ENCODE measurements at regions not wholly inside any gene's neighbourhood (a gene's known extent, or its start where the extent isn't known, plus 50 kb on each side); places are given as distances from the start of the nearest gene placed in this dataset.
"Not testable (repeated sequence)": the region's sequence is repeated elsewhere in the genome, so short reads cannot be mapped to it uniquely, and the experiment has no call there.

DNA sequence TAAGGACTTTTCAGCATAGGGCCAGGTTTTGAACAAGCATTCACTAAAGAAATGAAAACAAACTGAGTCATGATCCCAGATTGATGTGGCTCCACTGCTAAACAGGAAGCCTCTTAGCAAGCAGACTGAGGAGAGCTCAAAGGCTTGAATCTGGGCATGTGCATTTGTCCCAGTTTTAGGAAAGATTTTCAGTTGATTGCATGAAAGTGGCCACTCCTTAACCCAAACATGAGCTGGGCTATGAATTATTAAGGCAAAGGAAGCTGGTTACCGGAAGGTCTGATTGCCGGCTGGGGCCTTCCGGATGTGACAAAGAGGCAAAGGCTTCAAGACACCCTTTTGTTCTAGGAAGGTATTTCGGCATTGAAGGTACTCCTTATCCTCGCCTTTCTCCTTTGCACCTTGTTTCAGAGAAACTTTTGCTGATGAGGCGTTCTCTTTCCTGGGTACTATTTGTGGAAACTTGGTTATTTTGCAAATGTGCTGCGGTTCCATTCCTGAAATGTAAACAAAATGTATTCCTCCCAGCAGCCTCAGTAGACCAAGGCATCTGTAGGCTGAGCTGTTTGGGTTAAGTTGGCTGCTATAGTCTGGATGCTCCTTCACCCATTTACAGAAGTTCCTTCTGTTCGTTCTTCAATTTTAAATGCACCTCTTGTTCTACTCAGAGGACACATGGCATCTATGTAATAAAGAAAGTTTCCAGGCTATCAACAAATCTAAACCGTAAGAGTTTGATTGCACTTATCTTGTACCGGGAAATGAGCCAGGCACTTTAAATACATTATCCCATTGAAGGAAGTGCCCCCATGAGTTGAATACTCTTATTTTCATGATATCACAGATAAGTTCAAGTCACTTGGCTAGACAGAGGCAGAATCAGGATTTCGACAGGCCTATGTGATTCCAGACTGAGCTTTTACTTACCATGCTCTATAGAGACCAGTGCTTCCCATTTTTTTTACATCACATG, 115.6 kb upstream of the METAP2 start:
- DNase-seq: no peak
- H3K4me3 ChIP-seq (ENCODE audit: low read length): no peak overlapping the region
- no peaks in the 10 kb centered on the region for H3K9me3 ChIP-seq (replicated peaks; ENCODE audit: control insufficient read depth, low read depth, low read length)
- WGBS (ENCODE audit: insufficient coverage): 90% methylated on average over 6 of the region's 11 CpGs
- no peaks in the 10 kb centered on the region for H3K27me3 ChIP-seq (ENCODE audit: control insufficient read depth, insufficient read depth, low read length)
- H3K4me1 ChIP-seq (ENCODE audit: control insufficient read depth, insufficient read depth, low read length): no peaks in the 10 kb centered on the region
- H3K27ac ChIP-seq (ENCODE audit: low read length): no peak overlapping the region
- H3K36me3 ChIP-seq (ENCODE audit: control insufficient read depth, insufficient read depth, low read length): no peaks in the 10 kb centered on the region

DNA sequence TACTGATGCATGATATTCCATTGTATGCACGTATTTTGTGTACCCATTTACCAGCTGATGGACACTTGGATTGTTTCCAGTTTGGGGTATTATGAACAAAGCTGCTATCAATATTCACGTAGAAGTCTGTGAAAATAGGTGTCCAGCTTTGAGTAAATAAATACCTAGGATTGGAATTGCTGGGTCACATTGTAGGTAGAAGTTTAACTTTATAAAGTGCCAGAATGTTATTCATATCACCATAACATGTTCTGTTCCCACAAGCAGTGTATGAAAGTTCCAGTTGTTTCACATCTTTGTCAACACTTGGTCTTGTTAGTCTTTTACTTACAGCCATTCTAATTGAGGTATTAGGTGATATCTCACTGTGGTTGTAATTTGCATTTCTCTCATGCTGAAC, 108.0 kb upstream of the METAP2 start:
- WGBS (ENCODE audit: insufficient coverage): 67% methylated on average over 1 of the region's 2 CpGs

DNA sequence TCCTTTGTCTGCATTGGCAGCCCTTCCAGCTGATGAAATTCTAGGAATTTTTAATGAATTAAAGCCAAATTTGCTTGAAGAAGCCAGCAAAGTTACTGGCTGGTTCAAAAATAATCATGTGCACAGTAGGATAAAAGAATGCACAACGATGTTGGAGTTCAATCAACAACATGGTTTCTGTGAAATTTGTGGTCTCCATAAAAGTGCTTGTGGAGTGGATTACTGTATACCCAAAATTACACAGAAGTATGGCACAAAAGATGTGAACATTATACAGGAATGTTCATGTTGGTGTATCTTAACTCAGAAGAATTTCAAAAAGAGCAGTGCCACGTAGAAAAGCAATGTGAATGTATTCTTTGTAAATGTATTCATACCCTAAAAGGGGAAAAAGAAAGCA, 105.0 kb upstream of the METAP2 start:
- H3K4me1 ChIP-seq (ENCODE audit: control insufficient read depth, insufficient read depth, low read length): no peaks in the 10 kb centered on the region
- DNase-seq: no peak
- no peaks in the 10 kb centered on the region for H3K27me3 ChIP-seq (ENCODE audit: control insufficient read depth, insufficient read depth, low read length)
- WGBS (ENCODE audit: insufficient coverage): no CpG with 5 or more reads among the region's 2 CpGs
- no peak overlapping the region for H3K27ac ChIP-seq (ENCODE audit: low read length)
- no peaks in the 10 kb centered on the region for H3K9me3 ChIP-seq (replicated peaks; ENCODE audit: control insufficient read depth, low read depth, low read length)
- H3K36me3 ChIP-seq (ENCODE audit: control insufficient read depth, insufficient read depth, low read length): no peaks in the 10 kb centered on the region
- H3K4me3 ChIP-seq (ENCODE audit: low read length): no peak overlapping the region

More for the DNA sequence above, 108.0 kb upstream of the METAP2 start:
- Histone ChIP-seq H3K36me3 (ENCODE audit: control insufficient read depth, insufficient read depth, low read length) (no peaks in the 10 kb centered on the region), H3K27me3 (ENCODE audit: control insufficient read depth, insufficient read depth, low read length) (no peaks in the 10 kb centered on the region), H3K4me3 (ENCODE audit: low read length) (no peak overlapping the region), H3K9me3 (replicated peaks; ENCODE audit: control insufficient read depth, low read depth, low read length) (no peaks in the 10 kb centered on the region), H3K27ac (ENCODE audit: low read length) (no peak overlapping the region), H3K4me1 (ENCODE audit: control insufficient read depth, insufficient read depth, low read length) (no peaks in the 10 kb centered on the region)
- DNase-seq: no peak

DNA sequence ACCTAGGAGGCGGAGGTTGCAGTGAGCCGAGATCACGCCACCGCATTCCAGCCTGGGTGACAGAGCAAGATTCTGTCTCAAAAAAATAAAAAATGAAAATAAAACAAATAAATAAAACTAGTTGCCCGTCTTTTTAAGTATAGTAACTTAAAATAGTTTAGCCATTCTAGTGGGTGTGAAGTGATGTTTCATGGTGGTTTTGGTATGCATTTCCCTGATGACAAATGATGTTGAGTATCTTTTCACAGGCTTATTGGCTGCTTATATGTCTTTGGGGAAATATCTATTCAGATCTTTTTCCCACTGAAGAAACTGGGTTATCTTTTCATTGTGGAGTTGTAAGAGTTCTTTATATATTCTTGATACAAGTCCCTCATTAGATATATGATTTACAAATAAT, 102.4 kb upstream of the METAP2 start:
- H3K4me1 ChIP-seq (ENCODE audit: control insufficient read depth, insufficient read depth, low read length): no peaks in the 10 kb centered on the region
- no peaks in the 10 kb centered on the region for H3K9me3 ChIP-seq (replicated peaks; ENCODE audit: control insufficient read depth, low read depth, low read length)
- H3K36me3 ChIP-seq (ENCODE audit: control insufficient read depth, insufficient read depth, low read length): no peaks in the 10 kb centered on the region
- no peaks in the 10 kb centered on the region for H3K27me3 ChIP-seq (ENCODE audit: control insufficient read depth, insufficient read depth, low read length)
- no peak for DNase-seq
- no peak overlapping the region for H3K27ac ChIP-seq (ENCODE audit: low read length)
- WGBS (ENCODE audit: insufficient coverage): no CpG with 5 or more reads among the region's 5 CpGs
- H3K4me3 ChIP-seq (ENCODE audit: low read length): no peak overlapping the region

DNA sequence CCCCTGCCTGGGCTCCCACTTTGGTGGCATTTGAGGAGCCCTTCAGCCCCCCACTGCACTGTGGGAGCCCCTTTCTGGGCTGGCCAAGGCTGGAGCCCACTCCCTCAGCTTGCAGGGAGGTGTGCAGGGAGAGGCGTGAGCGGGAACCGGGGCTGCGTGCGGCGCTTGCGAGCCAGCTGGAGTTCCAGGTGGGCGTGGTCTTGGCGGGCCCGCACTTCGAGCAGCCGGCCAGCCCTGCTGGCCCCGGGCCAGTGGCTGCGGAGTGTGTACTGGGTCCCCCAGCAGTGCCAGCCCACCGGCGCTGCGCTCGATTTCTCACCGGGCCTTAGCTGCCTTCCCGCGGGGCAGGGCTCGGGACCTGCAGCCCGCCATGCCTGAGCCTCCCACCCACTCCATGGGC, 94.5 kb upstream of the METAP2 start:
- not testable (repeated sequence) for H3K36me3 ChIP-seq (ENCODE audit: control insufficient read depth, insufficient read depth, low read length); DNase-seq; H3K27me3 ChIP-seq (ENCODE audit: control insufficient read depth, insufficient read depth, low read length); H3K4me1 ChIP-seq (ENCODE audit: control insufficient read depth, insufficient read depth, low read length); H3K27ac ChIP-seq (ENCODE audit: low read length); H3K4me3 ChIP-seq (ENCODE audit: low read length); H3K9me3 ChIP-seq (replicated peaks; ENCODE audit: control insufficient read depth, low read depth, low read length)
- WGBS (ENCODE audit: insufficient coverage): 97% methylated on average over 10 of the region's 23 CpGs

DNA sequence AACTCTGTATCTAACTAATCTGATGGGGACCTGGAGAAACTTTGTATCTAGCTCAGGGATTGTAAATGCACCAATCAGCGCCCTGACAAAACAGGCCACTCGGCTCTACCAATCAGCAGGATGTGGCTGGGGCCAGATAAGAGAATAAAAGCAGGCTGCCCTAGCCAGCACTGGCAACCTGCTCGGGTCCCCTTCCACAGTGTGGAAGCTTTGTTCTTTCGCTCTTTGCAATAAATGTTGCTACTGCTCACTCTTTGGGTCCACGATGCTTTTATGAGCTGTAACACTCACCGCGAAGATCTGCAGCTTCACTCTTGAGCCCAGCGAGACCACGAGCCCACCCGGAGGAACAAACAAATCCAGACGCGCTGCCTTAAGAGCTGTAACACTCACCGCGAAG, 93.6 kb upstream of the METAP2 start:
- WGBS (ENCODE audit: insufficient coverage): 50% methylated on average over 14 of the region's 14 CpGs
- H3K4me3 ChIP-seq (ENCODE audit: low read length); H3K9me3 ChIP-seq (replicated peaks; ENCODE audit: control insufficient read depth, low read depth, low read length); H3K36me3 ChIP-seq (ENCODE audit: control insufficient read depth, insufficient read depth, low read length); H3K27ac ChIP-seq (ENCODE audit: low read length); H3K27me3 ChIP-seq (ENCODE audit: control insufficient read depth, insufficient read depth, low read length); DNase-seq: not testable (repeated sequence)
- peaks cover 12% of the 10 kb centered on the region for H3K4me1 ChIP-seq (ENCODE audit: control insufficient read depth, insufficient read depth, low read length)

DNA sequence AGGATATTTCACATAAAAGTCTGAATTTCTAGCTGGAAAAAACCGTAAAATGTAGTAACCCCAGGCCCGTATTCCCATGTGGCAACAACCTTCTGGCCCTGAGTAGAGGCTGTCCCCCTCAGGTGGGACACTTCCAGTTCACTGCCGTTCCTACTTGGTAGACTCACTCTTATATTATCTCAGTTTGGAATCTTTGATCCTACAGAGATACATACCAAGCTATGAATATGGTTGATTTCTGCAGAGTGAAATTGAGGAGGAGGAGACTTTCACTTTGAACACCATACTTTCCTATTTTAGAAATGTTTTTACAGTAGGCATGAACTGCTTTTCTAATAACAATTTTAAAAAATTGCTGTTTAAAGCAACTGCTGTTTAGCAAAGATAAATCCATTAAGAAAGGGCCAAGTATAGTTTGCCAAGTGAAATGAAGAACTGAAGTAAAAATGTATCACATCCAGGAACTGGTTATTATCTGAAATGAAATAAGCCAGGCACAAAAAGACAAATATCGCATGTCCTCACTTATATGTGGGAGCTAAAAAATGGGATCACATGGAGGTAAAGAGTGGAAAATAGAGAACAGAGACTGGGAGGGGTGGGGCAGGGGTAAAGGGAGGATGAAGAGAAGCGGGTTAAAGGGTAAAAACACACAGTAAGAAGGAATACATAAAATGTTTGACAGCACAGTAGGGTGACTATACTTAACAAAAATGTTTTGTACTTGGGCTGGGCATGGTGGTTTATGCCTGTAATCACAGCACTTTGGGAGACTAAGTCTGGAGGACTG, 92.8 kb upstream of the METAP2 start:
- Histone ChIP-seq H3K4me3 (ENCODE audit: low read length) (no peak overlapping the region), H3K4me1 (ENCODE audit: control insufficient read depth, insufficient read depth, low read length) (peaks cover 18% of the 10 kb centered on the region), H3K27ac (ENCODE audit: low read length) (no peak overlapping the region), H3K36me3 (ENCODE audit: control insufficient read depth, insufficient read depth, low read length) (no peaks in the 10 kb centered on the region), H3K9me3 (replicated peaks; ENCODE audit: control insufficient read depth, low read depth, low read length) (no peaks in the 10 kb centered on the region), H3K27me3 (ENCODE audit: control insufficient read depth, insufficient read depth, low read length) (no peaks in the 10 kb centered on the region)
- DNase-seq: no peak
- WGBS (ENCODE audit: insufficient coverage): 93% methylated on average over 2 of the region's 5 CpGs

DNA sequence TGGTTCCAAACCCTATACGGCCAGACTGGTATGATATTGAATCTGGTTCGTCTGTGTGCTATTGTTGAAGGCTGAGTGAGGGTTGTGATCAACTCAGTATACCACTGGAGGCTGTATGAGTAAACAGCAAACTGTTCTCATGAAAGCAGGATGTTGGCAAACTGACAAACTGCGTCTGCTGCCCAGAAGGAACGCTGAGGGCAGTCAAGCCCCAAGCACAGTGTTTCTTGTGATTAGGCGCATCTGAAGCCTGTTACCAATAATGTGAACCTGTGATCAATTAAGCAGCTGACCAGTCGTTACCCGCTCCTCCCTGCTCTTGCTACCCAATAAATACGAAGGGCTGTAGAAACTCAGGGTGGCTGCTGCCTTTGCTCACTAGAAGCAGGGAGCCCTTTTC, 90.0 kb upstream of the METAP2 start:
- Histone ChIP-seq H3K27ac (ENCODE audit: low read length) (peak overlapping the region; percentile 57), H3K4me1 (ENCODE audit: control insufficient read depth, insufficient read depth, low read length) (peaks cover 18% of the 10 kb centered on the region)
- H3K27me3 ChIP-seq (ENCODE audit: control insufficient read depth, insufficient read depth, low read length); H3K36me3 ChIP-seq (ENCODE audit: control insufficient read depth, insufficient read depth, low read length); H3K4me3 ChIP-seq (ENCODE audit: low read length); H3K9me3 ChIP-seq (replicated peaks; ENCODE audit: control insufficient read depth, low read depth, low read length): not testable (repeated sequence)
- peak; percentile 38 for DNase-seq
- 38% methylated on average over 8 of the region's 8 CpGs for WGBS (ENCODE audit: insufficient coverage)

DNA sequence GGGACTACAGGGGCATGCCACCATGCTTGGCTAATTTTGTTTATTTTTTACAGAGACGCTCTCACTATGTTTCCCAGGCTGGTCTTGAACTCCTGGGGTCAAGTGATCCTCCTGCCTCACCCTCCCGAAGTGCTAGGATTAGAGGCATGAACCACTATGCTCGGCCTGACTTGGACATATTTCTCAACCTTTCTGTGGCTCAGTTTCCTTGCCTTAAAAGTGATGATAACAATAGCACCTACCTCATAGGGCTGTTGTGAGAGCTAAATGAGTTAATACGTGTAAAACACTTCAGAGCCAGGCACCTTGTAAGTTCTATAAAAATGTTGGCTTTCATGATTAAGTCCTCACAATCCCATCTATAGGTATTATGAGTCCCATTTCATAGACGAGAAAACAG, 89.2 kb upstream of the METAP2 start:
- Histone ChIP-seq H3K27me3 (ENCODE audit: control insufficient read depth, insufficient read depth, low read length) (no peaks in the 10 kb centered on the region), H3K4me1 (ENCODE audit: control insufficient read depth, insufficient read depth, low read length) (peaks cover 18% of the 10 kb centered on the region), H3K27ac (ENCODE audit: low read length) (peak overlapping the region; percentile 94), H3K9me3 (replicated peaks; ENCODE audit: control insufficient read depth, low read depth, low read length) (no peaks in the 10 kb centered on the region), H3K36me3 (ENCODE audit: control insufficient read depth, insufficient read depth, low read length) (no peaks in the 10 kb centered on the region), H3K4me3 (ENCODE audit: low read length) (no peak overlapping the region)
- WGBS (ENCODE audit: insufficient coverage): 92% methylated on average over 2 of the region's 5 CpGs
- DNase-seq: no peak

DNA sequence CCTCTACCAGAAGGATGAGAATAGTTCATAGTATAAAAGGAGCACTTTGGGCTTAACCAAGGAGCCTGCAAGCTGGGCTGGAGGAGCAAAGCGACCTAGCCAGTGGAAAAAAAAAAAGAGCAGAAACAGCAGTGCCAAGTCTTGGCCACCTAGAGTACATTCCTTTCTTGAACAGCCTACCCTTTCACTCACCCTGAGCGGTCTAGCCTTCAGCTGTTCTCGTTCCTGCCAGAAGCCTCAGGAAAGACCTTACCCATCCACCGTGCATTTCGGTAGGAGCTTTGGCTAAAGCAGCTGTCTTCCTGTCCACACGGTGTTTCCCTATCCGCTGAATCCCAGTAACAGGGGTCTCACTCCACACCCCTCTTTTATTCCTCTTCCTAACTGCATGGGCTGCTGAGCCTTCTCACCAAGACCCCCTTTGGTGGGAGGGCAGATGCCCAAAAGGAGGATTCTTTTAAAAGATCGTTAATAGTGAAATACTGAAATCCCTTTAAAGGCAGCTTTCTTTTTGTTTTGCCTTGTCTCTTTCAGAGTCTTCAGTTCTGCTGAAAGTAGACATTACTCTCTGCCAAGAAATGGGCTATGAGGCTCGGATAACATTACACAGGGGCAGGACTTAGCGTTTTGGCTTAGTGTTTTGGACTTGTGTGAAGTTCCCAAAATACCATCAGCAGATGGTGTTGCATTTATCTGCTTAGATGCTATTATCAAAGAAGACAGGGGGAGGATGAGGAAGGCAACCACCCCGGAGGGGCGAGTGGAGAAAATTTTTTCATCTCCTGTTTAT, 88.5 kb upstream of the METAP2 start:
- Histone ChIP-seq H3K27ac (ENCODE audit: low read length) (peak overlapping the region; percentile 94), H3K27me3 (ENCODE audit: control insufficient read depth, insufficient read depth, low read length) (no peaks in the 10 kb centered on the region), H3K4me1 (ENCODE audit: control insufficient read depth, insufficient read depth, low read length) (peaks cover 18% of the 10 kb centered on the region), H3K36me3 (ENCODE audit: control insufficient read depth, insufficient read depth, low read length) (no peaks in the 10 kb centered on the region), H3K9me3 (replicated peaks; ENCODE audit: control insufficient read depth, low read depth, low read length) (no peaks in the 10 kb centered on the region), H3K4me3 (ENCODE audit: low read length) (peak overlapping the region; percentile 43)
- DNase-seq: peak; percentile 92
- 17% methylated on average over 6 of the region's 12 CpGs for WGBS (ENCODE audit: insufficient coverage)

All from muscle of leg (tissue), 3 donors.